ENCODE measurements at regions not wholly inside any gene's neighbourhood (a gene's known extent, or its start where the extent isn't known, plus 50 kb on each side); places are given as distances from the start of the nearest gene placed in this dataset.
A peak's percentile ranks its signal among the peaks of the same experiment; 100 is the strongest.

- no peak for TF ChIP-seq CTCF (IDR thresholded peaks at IDR 0.05; ENCODE audit: poor library complexity, severe bottlenecking)
- Histone ChIP-seq H3K27ac (ENCODE audit: poor library complexity, severe bottlenecking) (peak overlapping the region; percentile 71), H3K4me1 (ENCODE audit: insufficient read depth, poor library complexity, severe bottlenecking) (peaks cover 19% of the 10 kb centered on the region), H3K9me3 (ENCODE audit: severe bottlenecking) (no peaks in the 10 kb centered on the region), H3K36me3 (ENCODE audit: low read depth) (no peaks in the 10 kb centered on the region), H3K4me3 (ENCODE audit: severe bottlenecking) (no peak overlapping the region), H3K27me3 (ENCODE audit: insufficient read depth, poor library complexity, severe bottlenecking) (no peaks in the 10 kb centered on the region)
- no peak for DNase-seq (ENCODE audit: low spot score)
- ATAC-seq (ENCODE audit: low read depth), result no peak
Measured at GRCh38 chr2:67502346-67503065, 105.4 kb downstream of the ETAA1 start.

GRCh38 chr2:67503066-67503795, 106.1 kb downstream of the ETAA1 start:
- Histone ChIP-seq H3K4me3 (ENCODE audit: severe bottlenecking) (no peak overlapping the region), H3K27me3 (ENCODE audit: insufficient read depth, poor library complexity, severe bottlenecking) (no peaks in the 10 kb centered on the region), H3K36me3 (ENCODE audit: low read depth) (no peaks in the 10 kb centered on the region), H3K9me3 (ENCODE audit: severe bottlenecking) (no peaks in the 10 kb centered on the region), H3K4me1 (ENCODE audit: insufficient read depth, poor library complexity, severe bottlenecking) (peaks cover 19% of the 10 kb centered on the region), H3K27ac (ENCODE audit: poor library complexity, severe bottlenecking) (peak overlapping the region; percentile 71)
- DNase-seq (ENCODE audit: low spot score) (peak; percentile 35), ATAC-seq (ENCODE audit: low read depth) (peak; percentile 97)
- TF ChIP-seq CTCF (IDR thresholded peaks at IDR 0.05; ENCODE audit: poor library complexity, severe bottlenecking), result no peak

GRCh38 chr2:67510745-67511144, 113.6 kb downstream of the ETAA1 start:
- Histone ChIP-seq H3K27me3 (ENCODE audit: insufficient read depth, poor library complexity, severe bottlenecking) (no peaks in the 10 kb centered on the region), H3K9me3 (ENCODE audit: severe bottlenecking) (no peaks in the 10 kb centered on the region), H3K27ac (ENCODE audit: poor library complexity, severe bottlenecking) (no peak overlapping the region), H3K36me3 (ENCODE audit: low read depth) (no peaks in the 10 kb centered on the region), H3K4me1 (ENCODE audit: insufficient read depth, poor library complexity, severe bottlenecking) (peaks cover 9% of the 10 kb centered on the region), H3K4me3 (ENCODE audit: severe bottlenecking) (no peak overlapping the region)
- TF ChIP-seq CTCF (IDR thresholded peaks at IDR 0.05; ENCODE audit: poor library complexity, severe bottlenecking), result no peak
- ATAC-seq (ENCODE audit: low read depth) (no peak), DNase-seq (ENCODE audit: low spot score) (no peak)

GRCh38 chr2:67514515-67514914, 117.4 kb downstream of the ETAA1 start:
- ATAC-seq (ENCODE audit: low read depth) (peak; percentile 59; the same call in 2 of the 3 replicates), DNase-seq (ENCODE audit: low spot score) (no peak)
- Histone ChIP-seq H3K4me3 (ENCODE audit: severe bottlenecking) (no peak overlapping the region), H3K27me3 (ENCODE audit: insufficient read depth, poor library complexity, severe bottlenecking) (no peaks in the 10 kb centered on the region), H3K9me3 (ENCODE audit: severe bottlenecking) (no peaks in the 10 kb centered on the region), H3K36me3 (ENCODE audit: low read depth) (no peaks in the 10 kb centered on the region), H3K4me1 (ENCODE audit: insufficient read depth, poor library complexity, severe bottlenecking) (peaks cover 15% of the 10 kb centered on the region), H3K27ac (ENCODE audit: poor library complexity, severe bottlenecking) (peak overlapping the region; percentile 13)
- no peak for TF ChIP-seq CTCF (IDR thresholded peaks at IDR 0.05; ENCODE audit: poor library complexity, severe bottlenecking)

All from RWPE2 (cell line).